ENCODE measurements at regions not wholly inside any gene's neighbourhood (a gene's known extent, or its start where the extent isn't known, plus 50 kb on each side); places are given as distances from the start of the nearest gene placed in this dataset.

- TF ChIP-seq EP300 (IDR thresholded peaks at IDR 0.05): no peak
- no peak for TF ChIP-seq CTCF (IDR thresholded peaks at IDR 0.05)
- no peak for TF ChIP-seq POLR2A (IDR thresholded peaks at IDR 0.05; ENCODE audit: low read depth)
- no peak for TF ChIP-seq POLR2AphosphoS5 (IDR thresholded peaks at IDR 0.05)
Measured at GRCh38 chr15:69542028-69542427, 89.4 kb downstream of the RPLP1 start.

Measured in esophagus muscularis mucosa (tissue), 4 donors.